ENCODE measurements at regions not wholly inside any gene's neighbourhood (a gene's known extent, or its start where the extent isn't known, plus 50 kb on each side); places are given as distances from the start of the nearest gene placed in this dataset.

DNA sequence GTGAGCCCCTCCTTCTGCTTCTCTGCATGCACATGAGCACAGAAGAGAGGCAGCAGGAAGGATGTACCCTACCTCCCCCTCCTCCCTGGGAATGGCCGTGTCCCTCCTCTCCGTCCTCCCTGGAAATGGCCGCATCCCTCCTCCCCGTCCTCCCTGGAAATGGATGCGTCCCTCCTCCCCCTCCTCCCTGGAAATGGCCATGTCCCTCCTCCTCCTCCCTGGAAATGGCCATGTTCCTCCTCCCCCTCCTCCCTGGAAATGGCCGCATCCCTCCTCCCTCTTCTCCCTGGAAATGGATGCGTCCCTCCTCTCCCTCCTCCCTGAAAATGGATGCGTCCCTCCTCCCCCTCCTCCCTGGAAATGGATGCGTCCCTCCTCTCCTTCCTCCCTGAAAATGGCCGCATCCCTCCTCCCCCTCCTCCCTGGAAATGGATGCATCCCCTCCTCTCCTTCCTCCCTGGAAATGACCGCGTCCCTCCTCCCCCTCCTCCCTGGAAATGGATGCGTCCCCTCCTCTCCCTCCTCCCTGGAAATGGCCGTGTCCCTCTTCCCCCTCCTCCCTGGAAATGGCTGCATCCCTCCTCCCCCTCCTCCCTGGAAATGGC is 428.6 kb downstream of the AACS start:
- intact Hi-C loops (cut with micrococcal nuclease) = no loop called here
- DNase-seq (ENCODE audit: low read depth, low spot score) (no peak), FAIRE-seq (no peak)
- Histone ChIP-seq H4K20me1 (replicated peaks; ENCODE audit: control insufficient read depth, extremely low read depth, insufficient read depth, low read length) (no peaks in the 10 kb centered on the region), H3K4me2 (ENCODE audit: insufficient read depth, low read length) (no peak overlapping the region), H3K9me3 (replicated peaks; ENCODE audit: control insufficient read depth, insufficient read depth, low read length) (peaks cover 2% of the 10 kb centered on the region), H3K79me2 (ENCODE audit: control insufficient read depth, insufficient read depth, low read length) (no peaks in the 10 kb centered on the region), H3K27ac (ENCODE audit: insufficient read depth, low read depth, low read length) (no peak overlapping the region), H3K36me3 (ENCODE audit: control insufficient read depth in 2 of 2, extremely low read depth in 1 of 2, insufficient read depth in 2 of 2, low read length in 2 of 2) (no peaks in the 10 kb centered on the region), H3K9ac (replicated peaks; ENCODE audit: extremely low read depth, insufficient read depth, low read length) (no peak overlapping the region), H3K4me3 (replicated peaks in 1 of 3; ENCODE audit: insufficient read depth in 1 of 3, low read depth in 1 of 3, low read length in 3 of 3) (no peak overlapping the region), H3K9me1 (replicated peaks; ENCODE audit: control insufficient read depth, extremely low read depth, insufficient read depth, low read length) (no peaks in the 10 kb centered on the region), H3K27me3 (ENCODE audit: control insufficient read depth in 2 of 2, insufficient read depth in 2 of 2, low read length in 2 of 2) (no peaks in the 10 kb centered on the region), H3K4me1 (ENCODE audit: control insufficient read depth, extremely low read depth, insufficient read depth, low read length) (no peaks in the 10 kb centered on the region), H2AFZ (ENCODE audit: low read depth, low read length) (no peak overlapping the region)
- ChIA-PET POLR2A (no interaction called here), CTCF (no interaction called here)
- TF ChIP-seq JUN (IDR thresholded peaks at IDR 0.05; ENCODE audit: borderline replicate concordance, insufficient read depth, insufficient read length, low read depth) = no peak
- TF ChIP-seq POLR2AphosphoS5 (IDR thresholded peaks at IDR 0.05; ENCODE audit: insufficient read depth, low read depth, low read length) = no peak
- no peak for TF ChIP-seq POLR2A (IDR thresholded peaks at IDR 0.05; ENCODE audit: low read depth, low read length)
- TF ChIP-seq MYC (IDR thresholded peaks at IDR 0.05; ENCODE audit: low read depth, low read length) = no peak
- TF ChIP-seq FOS (IDR thresholded peaks at IDR 0.05; ENCODE audit: borderline replicate concordance, insufficient read depth, low read length) = no peak
- TF ChIP-seq, protein P1, sequence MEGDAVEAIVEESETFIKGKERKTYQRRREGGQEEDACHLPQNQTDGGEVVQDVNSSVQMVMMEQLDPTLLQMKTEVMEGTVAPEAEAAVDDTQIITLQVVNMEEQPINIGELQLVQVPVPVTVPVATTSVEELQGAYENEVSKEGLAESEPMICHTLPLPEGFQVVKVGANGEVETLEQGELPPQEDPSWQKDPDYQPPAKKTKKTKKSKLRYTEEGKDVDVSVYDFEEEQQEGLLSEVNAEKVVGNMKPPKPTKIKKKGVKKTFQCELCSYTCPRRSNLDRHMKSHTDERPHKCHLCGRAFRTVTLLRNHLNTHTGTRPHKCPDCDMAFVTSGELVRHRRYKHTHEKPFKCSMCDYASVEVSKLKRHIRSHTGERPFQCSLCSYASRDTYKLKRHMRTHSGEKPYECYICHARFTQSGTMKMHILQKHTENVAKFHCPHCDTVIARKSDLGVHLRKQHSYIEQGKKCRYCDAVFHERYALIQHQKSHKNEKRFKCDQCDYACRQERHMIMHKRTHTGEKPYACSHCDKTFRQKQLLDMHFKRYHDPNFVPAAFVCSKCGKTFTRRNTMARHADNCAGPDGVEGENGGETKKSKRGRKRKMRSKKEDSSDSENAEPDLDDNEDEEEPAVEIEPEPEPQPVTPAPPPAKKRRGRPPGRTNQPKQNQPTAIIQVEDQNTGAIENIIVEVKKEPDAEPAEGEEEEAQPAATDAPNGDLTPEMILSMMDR (IDR thresholded peaks at IDR 0.05; ENCODE audit: extremely low read depth in 1 of 2, insufficient read depth in 1 of 2, low read depth in 1 of 2, low read length in 2 of 2) = no peak
- no peak for TF ChIP-seq MAX (IDR thresholded peaks at IDR 0.05; ENCODE audit: insufficient read depth, insufficient read length)
- TF ChIP-seq EZH2 (IDR thresholded peaks at IDR 0.05; ENCODE audit: borderline replicate concordance, low read depth, low read length, severe bottlenecking) = no peak
- TF ChIP-seq GATA2 (IDR thresholded peaks at IDR 0.05; ENCODE audit: insufficient read depth, insufficient read length, low read depth, low read length) = no peak
- dilution Hi-C loops (cut with MboI; ENCODE audit: extremely low pct_ligation_motif_present, low sequenced_read_pairs) = no loop called here
- no TSS peak for BruUV-seq (replicated peaks)

All from endothelial cell of umbilical vein (primary cell).